Right hindlimb (tissue), 1 donor: ENCODE measurements at regions not wholly inside any gene's neighbourhood (a gene's known extent, or its start where the extent isn't known, plus 50 kb on each side); places are given as distances from the start of the nearest gene placed in this dataset.

Experiments
- DNase-seq: peaks from one replicate; pipeline ENCODE4 v3.0.0-alpha.2; 2018

DNA sequence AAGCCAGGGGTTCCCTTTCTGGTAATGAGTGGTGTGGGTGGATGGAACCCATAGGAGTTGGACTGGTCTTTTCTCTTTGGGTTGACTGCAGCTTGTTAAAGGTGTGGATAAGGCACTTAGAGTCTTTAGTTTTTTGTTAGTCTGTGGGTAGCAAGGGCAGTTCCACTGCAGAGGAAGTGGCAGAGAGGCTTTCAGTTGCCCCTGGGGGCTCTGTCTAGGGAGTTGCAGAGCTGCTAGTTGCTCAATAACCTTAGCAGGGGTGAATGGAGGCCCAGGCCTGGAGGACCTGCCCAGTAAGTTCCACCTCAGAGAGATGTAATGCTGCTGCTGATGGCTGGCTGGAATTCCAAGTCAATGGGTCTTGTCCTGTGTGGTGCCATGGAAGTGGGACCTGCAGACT lies 282.6 kb upstream of the NDST4 start:
- no peak for DNase-seq

- DNase-seq: no peak
Observed at GRCh38 chr4:115376866-115377265, 263.4 kb upstream of the NDST4 start.

DNA sequence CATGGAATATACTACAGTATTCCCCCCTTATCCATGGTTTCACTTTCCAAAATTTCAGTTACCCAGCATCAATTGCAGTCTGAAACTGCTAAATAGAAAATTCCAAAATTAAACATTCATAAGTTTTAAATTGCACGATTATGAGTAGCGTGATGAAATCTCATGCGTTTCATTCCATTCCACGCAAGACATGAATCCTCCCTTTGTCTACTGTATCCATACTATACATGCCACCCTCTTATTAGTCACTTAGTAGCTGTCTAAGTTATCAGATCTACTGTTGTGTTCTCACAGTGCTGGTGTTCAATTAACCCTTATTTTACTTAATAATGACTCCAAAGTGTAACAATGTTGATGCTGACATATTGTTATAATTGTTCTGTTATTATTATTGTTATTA lies 261.2 kb upstream of the NDST4 start:
- no peak for DNase-seq

DNA sequence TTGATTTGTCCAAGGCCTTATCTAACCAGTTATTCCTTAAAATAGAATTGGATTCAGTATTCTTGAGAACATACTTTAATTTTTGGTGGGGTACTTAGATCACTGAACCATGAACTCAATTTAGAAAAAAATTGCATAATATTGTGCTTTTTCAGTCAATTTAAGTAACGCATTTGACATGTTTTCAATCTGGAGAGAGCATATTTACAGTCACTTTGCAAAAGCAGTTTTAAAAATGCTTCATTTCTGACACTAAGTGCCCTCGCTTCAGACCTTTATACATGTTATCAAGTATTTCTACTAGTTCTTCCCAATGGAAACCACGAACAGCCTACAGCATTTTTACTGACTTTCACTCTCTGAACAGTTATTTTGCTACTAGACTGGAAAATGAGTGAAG lies 257.1 kb upstream of the NDST4 start:
- DNase-seq: no peak

- no peak for DNase-seq
Observed at GRCh38 chr4:115370012-115370411, 256.6 kb upstream of the NDST4 start.

- no peak for DNase-seq
Observed at GRCh38 chr4:115366390-115366789, 253.0 kb upstream of the NDST4 start.

GRCh38 chr4:115365185-115365584 lies 251.8 kb upstream of the NDST4 start:
- DNase-seq: no peak

DNA sequence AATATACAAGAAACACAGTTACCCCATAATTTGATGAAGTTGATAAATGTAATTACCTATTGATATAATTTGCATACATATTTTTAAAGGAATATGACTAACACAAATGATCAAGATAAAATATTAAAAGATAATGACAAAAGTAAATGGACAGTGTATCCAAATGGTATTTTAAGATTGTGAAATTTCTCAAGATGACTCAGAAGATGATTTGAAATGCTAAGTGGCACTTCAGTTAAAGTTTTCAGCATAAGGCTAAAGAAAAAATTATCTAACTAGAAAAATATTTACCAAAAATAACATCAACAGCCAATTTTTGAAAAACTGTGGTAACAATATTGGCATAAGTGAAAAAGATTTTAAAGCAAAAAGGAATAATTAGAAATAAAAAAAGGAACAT lies 248.4 kb upstream of the NDST4 start:
- no peak for DNase-seq

DNA sequence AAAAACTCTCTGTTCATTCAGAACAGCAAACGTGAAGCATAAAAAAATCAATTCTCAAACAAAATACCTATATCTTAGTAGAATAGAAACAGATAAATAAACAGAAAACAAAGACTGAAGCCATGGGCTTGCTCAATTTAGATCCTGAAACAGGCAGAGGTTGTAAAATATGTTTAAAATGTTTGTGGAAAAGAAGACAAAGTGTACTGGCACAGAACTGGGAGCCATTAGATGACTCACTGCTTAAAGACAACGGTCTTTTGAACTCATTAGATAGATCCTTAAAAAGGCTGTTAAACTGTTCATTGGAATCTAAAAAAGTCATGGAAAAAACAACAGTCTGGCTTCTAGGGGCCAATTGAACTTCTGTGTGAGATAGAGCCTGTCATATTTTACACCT lies 247.0 kb upstream of the NDST4 start:
- DNase-seq: no peak

- DNase-seq: no peak
Observed at GRCh38 chr4:115357776-115358175, 244.4 kb upstream of the NDST4 start.

DNA sequence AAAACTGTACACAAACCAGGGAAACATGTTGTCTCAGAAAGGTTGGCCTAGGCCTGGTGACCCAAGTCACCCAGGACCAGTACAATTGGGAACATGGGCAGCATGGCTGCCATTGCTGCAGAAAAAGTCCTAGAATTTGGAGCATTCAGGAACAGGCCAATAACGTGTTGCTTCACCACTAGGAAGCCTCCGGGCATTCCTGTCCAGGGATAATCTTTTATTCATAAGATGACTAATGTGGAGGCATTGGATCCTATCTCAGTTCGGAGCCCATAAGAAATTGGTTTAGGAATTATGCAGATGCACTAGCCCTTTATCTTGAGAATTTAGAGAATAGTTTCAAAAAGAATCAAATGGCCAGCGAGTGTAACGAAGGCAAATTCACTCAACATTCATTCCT lies 242.8 kb upstream of the NDST4 start:
- no peak for DNase-seq

DNA sequence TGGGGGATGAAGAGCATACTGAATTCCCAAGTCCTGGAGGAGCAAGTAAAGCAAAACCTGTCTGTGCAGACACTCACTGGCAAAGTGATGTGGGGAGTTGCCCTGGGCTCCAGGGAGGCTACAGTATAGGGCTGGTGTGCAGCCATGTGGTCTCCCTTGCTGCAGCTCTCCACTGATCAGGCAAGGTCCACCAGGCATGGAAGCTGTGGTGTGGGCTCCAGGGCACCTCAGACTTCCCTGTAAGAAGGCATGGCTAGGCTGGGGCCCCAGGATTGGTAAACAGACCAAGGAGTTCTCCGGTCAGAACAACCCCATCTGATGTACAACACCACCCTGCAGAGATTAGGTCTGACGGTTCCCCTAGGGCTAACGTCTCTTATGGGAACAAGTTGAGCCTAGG lies 241.9 kb upstream of the NDST4 start:
- DNase-seq: no peak

- DNase-seq: no peak
Observed at GRCh38 chr4:115353370-115353769, 239.9 kb upstream of the NDST4 start.

GRCh38 chr4:115343171-115343570 lies 229.8 kb upstream of the NDST4 start:
- no peak for DNase-seq

DNA sequence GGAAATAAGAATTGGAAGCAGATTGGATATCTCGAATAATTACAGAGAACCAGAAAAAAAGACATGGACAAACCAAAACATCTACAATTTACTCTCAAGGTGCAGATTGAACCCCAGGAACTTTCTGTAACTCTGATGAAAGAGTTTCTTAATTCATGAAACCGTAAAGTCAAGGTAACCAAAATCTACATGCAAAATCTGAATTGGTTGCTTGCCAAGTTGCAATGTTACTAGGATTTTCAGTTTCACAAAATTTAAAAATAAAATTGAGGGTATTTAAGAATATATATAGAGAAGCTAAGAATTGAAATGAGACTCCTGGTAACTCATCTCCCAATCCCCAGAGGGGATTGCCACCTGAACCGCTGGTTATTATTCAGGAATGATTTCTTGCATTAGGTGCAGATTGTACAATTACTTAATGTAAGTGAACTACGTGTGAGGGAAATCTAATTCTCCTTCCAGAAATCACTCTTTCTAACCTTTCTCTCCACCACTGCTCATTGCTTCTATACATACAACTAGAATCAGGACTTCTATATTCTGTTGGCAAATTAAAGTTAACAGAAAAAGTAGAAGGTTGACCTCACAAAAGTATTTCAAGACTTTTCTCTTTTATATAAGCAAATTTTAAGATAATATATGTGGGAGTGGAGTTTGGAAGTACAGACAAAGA lies 221.5 kb upstream of the NDST4 start:
- DNase-seq: no peak

GRCh38 chr4:115332078-115332477 lies 218.7 kb upstream of the NDST4 start:
- DNase-seq: no peak

DNA sequence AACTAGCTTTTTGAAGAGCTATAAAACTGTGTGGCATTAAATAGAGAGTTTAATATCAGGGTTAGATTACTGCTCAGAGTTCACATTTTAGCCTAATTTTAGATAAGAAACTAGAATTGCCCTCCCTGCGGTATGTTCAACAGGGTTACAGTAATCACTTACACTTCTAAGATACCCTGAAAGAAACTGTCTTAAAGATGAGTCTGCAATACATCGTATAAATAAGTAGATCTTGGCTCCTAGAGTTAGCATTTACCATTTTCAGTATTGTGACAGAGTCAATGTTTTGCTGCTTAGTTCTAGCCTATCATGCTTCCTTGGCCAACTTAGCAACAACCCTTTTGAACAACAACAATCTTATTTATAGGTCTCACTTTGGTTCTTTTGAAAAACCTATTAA lies 217.8 kb upstream of the NDST4 start:
- no peak for DNase-seq

DNA sequence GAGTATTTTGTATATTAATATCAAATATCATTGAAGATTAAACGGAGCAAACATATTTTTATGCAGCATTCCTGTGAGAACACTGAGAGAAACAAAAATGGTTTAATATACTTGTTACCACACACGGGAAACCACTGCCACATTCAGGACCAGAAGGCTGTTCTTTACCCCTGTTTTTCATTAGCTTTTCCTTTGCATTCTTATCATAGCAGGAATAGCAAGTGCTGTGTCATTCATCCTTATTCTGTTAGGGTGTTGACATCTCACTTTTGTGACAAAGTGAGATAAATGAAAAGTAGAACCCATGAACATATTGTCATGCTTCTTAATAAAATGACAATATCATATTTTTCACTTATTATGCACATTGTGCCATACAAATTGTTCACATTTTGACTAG lies 212.4 kb upstream of the NDST4 start:
- DNase-seq: no peak

- DNase-seq: no peak
Observed at GRCh38 chr4:115323106-115323707, 209.8 kb upstream of the NDST4 start.

GRCh38 chr4:115315182-115315581 lies 201.8 kb upstream of the NDST4 start:
- no peak for DNase-seq

DNA sequence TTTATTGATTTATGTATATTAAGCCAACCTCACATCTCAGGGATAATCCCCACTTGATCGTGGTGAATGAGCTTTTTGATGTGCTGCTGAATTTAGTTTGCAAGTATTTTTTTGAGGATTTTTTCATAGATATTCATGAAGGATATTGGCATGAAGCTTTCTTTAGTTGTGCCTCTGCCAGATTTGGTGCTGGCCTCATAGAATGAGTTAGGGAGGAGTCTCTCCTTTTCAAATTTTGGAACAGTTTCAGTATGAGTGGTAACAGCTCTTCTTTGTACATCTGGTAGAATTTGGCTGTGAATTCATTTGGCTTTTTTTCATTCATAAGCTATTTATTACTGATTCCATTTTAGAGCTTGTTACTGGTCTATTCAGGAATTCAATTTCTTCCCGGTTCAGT lies 197.2 kb upstream of the NDST4 start:
- no peak for DNase-seq

DNA sequence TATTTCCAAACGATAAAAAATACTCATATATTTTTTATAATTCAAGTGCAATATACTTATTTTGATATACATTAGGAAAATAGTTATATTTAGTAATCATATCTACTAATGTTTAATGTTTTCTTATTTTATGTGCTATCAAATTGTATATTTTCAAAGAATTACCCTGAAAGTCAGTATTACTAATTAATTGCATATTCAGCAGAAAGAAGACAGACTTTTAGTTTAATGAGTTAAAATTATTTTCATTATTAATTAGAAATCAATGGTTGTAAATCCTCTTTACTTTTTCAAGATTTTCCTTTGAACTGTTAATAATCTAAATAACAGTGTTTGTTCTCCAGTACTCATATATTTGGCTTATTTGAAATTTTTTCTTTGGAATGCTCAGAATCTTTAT lies 181.3 kb upstream of the NDST4 start:
- no peak for DNase-seq

GRCh38 chr4:115293093-115293462 lies 179.7 kb upstream of the NDST4 start:
- no peak for DNase-seq

GRCh38 chr4:115292320-115293092 lies 179.1 kb upstream of the NDST4 start:
- no peak for DNase-seq
